NCI-H526 (cell line): ENCODE measurements at regions not wholly inside any gene's neighbourhood (a gene's known extent, or its start where the extent isn't known, plus 50 kb on each side); places are given as distances from the start of the nearest gene placed in this dataset.
"Not testable (repeated sequence)": the region's sequence is repeated elsewhere in the genome, so short reads cannot be mapped to it uniquely, and the experiment has no call there.

Source experiments
- DNase-seq, 2 experiments: peaks; one replicate each; lab custom pipeline; 2025; lab: John Stamatoyannopoulos, UW

DNA sequence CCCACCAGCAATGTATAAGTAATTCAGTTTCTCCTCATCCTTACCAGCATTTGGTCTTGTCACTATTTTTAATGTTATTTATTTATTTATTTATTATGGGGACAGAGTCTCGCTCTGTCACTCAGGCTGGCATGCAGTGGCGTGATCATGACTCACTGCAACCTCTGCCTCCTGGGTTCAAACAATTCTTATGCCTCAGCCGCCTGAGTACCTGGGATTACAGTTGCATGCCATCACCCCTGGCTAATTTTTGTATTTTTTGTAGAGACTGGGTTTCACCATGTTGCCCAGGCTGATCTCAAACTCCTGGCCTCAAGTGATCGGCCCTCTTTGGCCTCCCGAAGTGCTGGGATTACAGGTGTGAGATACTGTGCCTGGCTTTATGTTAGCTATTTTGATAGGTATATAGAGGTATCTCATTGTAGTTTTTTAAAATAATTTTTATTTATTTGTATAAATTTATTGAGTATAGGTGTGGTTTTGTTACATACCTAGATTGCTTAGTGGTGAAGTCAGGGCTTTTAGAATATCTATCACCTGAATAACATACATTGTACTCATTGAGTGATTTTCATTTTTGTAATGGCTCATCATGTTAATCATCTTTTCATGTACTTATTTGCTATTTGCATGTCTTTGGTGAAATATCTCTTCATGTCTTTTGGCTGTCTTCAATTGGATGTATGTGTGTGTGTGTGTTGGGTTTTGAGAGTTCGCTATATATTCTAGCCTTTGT, 53.3 kb downstream of the TANC2 start:
- no peak for DNase-seq

DNA sequence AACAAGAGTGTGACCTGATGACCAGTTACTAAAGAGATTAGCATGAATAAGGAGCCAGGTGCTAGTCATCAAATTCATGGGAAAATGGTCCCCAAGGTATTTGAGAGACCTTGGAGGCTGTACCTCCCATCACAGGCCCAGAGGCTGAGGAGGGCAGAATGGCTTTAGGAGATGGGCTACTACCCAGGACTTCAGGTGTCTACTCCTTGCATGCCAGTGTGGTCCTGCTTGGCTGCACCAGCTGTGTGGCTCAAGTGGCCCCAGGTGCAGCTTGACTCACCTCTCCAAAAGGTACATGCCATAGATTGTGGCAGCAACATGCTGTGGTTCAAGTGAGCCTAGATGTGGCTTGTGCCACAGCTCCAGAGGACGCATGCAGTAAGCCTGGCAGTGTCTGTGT, 56.5 kb downstream of the TANC2 start:
- no peak for DNase-seq

DNA sequence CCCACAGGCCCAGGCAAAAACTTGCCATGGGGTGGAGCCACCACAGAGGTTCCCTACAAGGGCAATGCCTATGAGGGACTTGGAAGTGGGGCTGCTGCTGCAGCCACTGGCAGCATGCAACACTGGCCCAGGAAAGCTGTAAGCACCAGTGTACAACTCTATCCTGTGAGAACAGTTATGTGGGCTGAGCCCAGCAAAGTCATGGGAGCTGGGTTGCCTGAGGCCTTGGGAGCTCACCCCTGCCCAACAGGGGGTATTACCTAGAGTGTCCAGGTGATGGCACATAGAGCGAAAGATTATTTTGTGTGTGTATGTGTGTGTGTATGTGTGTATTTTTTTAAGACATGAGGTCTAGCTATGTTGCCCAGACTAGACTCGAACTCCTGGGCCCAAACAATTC, 57.0 kb downstream of the TANC2 start:
- no peak for DNase-seq

DNA sequence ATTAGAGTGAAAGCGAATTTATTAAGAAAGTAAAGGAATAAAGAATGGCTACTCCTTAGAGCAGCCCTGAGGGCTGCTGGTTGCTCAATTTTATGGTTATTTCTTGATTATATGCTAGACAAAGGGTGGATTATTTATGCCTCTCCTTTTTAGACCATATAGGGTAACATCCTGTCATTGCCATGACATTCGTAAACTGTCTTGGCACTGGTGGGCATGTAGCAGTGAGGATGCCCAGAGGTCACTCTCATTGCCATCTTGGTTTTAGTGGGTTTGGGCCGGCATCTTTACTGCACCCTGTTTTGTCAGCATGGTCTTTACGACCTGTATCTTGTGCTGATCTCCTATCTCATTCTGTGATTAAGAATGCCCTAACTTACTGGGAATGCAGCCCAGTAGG, 58.2 kb downstream of the TANC2 start:
- DNase-seq = no peak

DNA sequence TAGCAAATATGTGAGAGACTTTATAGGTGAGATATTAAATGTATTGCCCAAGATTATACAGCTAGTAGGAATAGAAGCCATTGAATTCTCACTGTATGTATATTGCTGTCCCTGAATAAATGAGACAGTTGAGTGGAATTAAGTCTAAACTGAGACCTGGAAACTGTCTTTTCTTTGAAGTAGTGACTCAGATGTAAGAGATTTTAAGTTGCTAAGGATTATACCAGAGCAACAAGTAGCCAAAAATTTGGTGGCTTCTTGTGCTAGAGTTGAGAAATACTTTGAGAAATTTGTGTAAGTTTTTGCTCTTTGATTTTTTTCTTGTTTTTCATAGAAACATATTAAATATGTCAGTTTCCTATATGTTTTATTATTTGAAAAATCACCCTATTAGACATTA, 58.7 kb downstream of the TANC2 start:
- no peak for DNase-seq

DNA sequence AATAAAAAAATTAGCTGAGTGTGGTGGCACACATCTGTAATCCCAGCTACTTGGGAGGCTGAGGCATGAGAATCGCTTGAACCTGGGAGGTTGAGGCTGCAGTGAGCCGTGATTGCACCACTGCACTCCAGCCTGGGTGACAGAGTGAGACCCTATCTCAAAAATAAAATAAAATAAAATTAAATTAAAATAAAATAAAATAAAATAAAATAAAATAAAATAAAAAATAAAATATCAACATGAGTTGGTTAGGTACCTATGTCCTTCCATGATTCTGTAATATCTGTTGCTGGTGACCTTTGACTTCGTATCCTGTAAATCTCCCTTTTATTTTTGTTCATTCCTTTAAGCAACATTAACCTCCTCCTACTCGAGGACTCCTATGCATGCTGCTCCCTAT, 59.6 kb downstream of the TANC2 start:
- DNase-seq = not testable (repeated sequence)

DNA sequence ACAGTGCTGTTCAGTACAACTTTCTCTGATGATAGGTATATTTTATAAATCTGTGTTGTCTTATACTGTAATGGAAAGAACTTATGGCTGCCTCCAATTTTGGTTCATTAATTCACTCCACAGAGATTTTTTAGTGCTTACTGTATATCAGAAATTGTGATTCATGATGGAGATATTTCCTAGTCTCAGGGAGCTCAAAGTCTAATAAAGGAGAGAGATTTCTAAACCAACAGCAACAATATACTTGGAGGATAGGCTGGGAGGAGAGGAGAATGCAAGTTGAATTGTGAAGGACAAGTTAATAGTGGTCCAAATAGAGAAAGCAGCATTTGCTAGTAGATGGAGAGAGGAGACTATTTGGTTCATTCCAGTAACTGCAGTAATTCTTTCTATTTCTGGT, 63.5 kb downstream of the TANC2 start:
- no peak for DNase-seq

DNA sequence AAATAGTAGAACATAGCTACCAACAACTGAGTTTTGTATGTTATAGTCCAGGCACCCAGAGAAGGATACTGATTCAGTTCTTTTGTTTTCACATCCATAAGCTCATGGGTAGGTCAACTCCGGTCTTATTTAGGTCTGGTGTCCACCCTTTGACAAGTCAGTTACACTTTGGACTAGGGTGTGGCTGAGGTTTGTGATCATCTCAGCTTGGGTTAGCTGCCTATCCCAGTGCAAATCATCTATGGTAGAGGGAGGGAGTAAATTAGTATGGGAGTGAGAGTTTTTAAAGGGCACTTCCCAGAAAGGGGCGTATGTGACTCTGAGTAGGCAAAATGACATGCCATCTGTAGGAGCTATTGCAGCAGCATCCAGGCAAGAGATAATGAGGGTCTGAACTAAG, 66.1 kb downstream of the TANC2 start:
- DNase-seq = no peak

DNA sequence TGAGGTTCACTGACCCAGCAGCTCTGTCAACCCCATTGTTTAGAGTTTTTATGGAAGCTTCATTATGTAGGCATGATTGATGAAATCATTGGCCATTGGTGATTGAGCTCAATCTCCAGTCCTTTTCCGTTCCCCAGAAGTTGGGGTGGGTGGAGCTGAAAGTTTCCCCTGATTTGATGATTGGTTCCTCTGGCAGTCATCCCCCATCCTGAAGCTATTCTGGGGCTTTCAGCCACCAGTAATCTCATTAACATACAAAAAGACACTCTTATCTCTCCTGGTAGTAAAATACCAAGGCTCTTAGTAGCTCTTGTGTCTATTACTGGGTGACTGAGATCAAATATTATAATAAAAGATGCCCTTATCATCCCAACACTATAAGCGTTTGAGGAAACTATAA, 67.1 kb downstream of the TANC2 start:
- DNase-seq = no peak

DNA sequence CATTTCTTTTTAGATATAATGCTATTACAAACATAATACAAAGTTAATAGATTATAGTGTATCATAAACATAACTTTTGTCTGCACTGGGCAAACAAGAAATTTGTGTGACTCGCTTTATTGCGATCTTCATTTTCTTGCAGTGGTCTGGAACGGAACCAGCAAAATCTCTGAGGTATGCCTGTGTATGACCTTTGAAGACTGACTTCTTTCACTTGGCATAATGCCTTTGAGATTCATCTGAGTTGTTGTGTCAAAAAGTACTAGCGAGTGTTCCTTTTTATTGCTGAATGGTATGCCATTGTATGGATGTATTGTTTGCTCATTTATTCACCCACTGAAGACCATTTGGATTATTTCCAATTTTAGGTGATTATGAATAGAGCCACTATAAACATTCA, 69.2 kb downstream of the TANC2 start:
- no peak for DNase-seq

DNA sequence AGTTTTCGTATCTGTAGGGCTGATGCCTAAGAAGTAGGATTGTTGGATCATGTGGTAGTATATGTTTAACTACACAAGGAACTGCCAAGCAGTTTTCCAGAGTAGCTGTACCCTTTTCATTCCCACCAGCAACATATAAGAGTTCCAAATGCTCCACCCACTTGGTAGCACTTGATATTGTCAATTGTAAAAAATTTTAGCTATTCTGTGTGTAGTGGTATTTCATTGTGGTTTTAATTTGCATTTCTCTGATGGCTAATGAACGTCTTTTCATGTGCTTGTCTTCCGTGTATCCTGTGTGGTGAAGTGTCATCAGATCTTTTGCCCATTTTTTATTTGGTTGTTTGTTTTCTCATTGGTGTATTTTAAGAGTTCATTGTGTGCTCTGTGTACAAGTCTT, 69.7 kb downstream of the TANC2 start:
- DNase-seq = no peak

DNA sequence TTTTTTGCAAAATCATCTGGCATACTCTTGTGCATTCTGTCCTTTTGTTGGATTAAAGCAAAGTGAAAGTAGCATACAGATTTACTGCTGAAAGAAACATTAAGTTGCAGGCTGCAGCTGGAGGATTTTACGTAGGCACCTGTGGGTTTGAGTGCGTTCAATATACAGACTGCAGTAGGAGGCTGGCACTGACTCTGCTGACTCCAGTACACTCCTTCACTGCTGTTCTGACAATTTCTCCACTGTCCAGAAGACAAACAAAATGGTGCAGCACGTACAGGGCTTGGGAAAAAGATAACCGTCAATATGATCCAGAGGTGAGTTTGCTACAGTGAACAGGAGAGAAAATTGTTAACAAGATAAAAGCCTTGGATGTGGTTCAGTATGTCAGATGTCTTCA, 73.3 kb downstream of the TANC2 start:
- DNase-seq = peak; percentile 15 to 49

DNA sequence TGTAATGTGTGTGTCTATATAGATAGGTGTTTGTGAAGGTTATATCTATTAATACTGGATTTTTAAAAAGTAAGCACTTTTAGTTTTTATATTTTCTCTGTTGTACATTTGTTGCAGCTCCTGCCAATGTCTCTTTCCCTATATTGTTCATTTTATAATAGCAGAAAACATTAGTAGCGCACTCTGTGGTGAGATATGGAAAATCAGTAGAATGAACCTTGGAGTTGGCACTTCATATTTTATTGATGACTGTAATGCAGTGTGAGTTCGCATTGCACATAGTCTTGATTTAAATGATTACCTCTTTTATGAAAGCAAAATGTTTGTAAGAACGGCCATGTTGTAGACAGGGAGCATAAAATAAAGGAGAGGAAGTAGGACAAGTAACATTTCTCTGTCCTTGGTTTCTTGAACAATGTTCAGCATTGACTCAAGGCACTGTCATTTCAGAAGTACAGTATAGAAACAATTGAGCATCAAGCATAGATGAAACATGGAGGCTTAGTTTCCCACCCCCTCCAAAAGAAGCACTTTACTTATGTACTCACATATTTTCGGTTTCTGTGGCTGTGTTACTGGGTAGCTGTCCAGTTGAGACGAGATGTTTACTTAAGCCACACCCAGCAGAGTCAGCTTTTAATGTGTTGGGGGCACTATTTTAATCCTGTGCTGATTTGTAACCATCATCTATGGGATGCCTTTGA, 74.0 kb downstream of the TANC2 start:
- peak in 1 of 2 experiments; percentile 45 for DNase-seq

DNA sequence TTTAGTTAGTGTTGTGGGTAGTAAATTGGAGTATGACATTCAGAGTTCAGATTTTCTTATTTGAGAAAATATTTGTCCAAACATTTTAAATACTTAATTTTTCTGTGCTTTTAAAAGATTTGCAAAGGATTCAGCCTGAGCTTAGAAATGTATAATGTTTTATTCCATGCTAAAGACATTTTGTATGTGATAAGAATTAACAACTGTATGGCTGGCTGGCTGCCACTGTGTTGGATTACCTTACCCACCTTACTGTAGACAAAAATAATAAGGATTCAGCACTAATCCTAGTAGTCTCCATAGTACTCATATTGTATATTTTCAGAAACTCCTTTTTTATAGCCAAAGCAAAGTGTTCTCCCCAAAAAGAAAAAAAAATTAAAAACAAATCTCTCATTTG, 74.8 kb downstream of the TANC2 start:
- no peak for DNase-seq

DNA sequence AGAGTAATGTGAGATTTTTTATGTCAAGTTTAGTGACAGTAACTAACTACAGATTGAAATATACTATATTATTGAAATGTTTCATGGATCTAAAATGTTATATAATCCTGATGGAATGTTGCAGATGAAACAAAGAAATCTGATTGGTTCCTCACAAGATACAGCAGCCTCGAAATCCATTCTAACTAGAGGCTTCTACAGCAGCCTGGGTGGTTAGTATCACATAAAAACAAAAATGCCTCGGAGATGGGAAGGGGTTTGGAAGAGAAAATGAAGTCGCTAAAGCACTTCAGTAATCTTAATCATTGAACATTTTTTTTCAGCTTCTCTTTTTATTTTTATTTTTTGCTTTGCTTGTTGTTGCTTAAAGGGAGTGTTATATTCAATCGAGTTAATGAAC, 75.2 kb downstream of the TANC2 start:
- DNase-seq = no peak

DNA sequence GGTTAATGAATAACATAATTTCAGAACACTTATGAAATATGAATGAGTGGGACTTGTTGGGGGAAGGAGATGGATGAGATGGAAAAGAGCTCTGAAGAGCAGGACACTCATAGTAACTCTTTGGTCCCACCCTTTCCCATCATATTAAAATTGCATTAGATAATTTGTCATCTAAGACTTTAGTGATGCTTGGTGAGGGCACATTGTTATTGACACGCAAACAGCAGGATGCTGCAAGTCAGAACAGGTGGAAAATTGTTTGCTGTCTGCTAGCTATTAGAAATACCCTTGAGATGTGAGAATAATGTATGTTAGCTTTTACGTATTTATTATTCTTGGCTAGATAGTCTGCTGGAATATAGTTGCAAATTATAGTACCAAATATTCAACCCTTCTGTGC, 75.7 kb downstream of the TANC2 start:
- no peak for DNase-seq

DNA sequence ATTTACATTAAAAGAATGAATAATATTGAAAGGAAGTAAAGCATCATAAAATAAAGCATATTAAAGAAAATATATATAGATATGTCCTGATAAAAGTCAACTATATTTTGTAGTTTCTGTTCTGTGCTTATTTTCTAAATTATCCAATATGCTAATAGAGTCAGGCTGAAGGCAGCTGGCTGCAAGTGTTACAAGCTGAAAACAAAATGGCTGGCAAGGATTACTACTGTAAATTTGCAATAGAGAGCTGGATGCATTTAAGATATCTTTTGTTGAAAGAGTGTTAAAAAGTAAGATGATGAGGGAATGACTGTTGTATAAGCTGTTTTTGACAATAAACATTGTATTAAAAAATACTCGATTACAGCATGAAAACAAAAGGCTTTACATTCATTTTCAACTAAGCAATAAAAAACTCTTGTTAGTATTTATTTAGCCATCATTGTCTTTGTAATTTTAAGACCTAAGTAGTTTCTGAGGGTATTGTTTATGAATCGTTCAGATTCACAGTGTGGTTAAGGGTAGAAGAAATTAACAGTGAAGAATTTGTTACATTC, 76.3 kb downstream of the TANC2 start:
- DNase-seq = peak in 1 of 2 experiments; percentile 13

DNA sequence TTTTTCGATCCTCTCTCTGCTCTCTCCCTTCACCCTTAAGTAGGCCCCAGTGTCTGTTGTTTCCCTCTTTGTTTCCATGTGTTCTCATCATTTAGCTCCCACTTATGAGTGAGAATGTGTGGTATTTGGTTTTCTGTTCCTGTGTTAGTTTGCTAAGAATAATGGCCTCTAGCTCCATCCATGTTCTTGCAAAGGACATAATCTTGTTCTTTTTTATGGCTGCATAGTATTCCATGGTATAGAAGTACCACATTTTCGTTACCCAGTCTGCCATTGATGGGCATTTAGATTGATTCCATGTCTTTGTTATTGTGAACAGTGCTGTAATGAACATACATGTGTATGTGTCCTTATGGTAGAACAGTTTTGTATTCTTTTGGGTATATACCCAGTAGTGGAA, 91.5 kb downstream of the TANC2 start:
- not testable (repeated sequence) for DNase-seq

DNA sequence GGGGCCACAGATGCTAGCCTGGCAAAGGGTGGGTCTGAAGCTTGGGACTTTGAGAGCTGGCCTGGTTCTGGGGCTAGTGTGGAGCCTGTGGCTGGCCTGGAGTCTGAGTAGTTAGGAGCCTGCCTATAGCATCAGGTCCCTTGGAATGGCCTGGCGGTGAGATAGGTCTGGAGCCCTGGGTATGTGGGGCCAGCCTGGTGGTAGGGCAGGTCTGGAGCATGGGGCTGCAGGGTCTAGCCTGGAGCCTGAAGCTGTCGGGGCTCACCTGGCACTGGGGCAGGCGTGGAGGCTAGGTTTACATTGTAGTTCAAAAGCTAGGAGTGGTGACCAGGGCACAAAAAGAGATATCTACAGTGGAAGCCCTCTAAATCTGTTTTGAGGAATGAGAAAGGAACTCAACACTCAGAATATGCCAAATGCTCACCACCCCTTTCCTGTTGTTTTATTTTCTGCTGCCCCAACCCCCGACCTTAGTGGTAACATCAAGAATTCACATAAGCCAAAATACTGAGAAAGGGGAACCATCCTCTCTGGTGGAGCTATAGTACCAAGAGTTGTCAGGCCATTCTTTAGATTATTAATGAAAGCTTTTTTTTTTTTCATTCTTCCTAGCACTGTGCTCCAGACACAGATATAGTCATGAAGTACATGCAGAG, 100.3 kb downstream of the TANC2 start:
- no peak for DNase-seq

DNA sequence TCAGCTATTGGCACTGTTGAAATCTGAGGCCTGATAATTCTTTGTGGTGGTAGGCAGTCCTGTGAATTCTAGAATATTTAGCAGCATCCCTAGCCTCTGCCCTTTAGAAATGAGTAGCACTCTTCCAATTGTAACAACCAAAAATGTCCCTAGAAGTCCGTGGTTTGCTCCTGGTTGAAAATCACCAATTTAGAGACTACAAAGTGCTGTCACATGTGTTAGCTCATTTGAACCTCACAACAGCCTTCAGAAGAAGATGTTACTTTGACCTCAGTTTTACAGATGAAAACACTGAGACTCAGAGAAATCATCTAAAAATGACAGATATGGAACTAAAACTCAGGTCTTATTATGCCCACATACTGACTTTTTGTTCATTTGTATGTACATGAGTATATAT, 103.2 kb downstream of the TANC2 start:
- no peak for DNase-seq

DNA sequence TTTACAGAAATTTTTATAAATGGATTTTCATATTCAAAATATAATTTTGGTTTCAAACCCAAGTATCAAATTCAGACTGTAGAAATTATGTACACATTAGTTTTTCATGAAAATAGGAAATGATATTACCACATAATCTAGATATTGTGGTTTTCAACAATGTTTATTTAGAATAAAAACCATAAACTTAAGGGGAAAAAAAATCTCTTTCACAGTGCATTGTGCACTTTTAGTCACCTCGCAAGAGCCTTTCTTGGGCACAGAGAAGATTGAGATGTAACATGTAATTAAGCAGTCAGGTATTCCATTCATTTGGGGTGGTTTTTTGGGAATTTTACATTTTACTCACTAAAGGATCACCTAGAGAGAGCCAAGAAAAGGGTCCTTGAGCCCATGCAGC, 104.0 kb downstream of the TANC2 start:
- no peak for DNase-seq

DNA sequence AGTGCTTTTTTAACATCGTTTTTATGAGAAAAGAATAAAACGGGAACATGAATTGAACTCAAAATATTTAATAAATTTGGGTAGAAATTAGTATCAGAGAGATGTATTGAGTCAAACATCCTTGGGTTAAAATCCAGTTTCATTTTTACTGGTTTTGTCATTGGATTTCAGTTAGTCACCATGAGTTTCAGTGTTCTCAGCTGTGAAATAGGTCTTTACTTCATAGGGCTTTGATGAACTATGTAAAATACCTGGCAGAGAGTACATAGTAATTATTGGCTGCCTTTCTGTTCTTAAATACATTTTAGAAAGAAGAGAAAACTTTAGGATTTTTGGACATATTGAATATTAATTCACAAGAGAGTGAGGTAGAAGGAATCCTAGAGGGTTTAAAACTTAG, 105.8 kb downstream of the TANC2 start:
- no peak for DNase-seq

DNA sequence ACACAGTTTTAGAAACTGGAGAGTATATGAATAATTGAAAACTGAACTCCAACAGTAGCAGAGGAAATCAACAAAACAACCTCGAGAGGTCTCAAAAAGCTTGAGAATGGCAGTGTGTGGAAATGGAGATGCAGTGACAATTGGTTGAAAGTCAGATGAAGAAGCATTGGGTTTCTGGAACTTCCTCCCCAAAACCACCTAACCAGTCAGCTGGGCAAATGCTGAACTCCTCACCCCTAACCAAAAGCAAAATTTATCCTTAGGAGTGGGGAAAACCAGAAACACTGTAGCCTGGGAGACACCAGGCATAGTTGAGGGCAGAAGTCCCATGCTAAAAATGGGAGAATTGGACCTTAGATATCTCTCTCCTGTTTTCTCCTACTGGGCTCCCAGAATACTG, 109.9 kb downstream of the TANC2 start:
- no peak for DNase-seq
